Naive thymus-derived CD8-positive, alpha-beta T cell (primary cell): ENCODE measurements at regions not wholly inside any gene's neighbourhood (a gene's known extent, or its start where the extent isn't known, plus 50 kb on each side); places are given as distances from the start of the nearest gene placed in this dataset.

Experiments
- ATAC-seq, 2 donors: fragments of 150-1000 bp; cut with Tn5 transposase in 1 of 2; sonication (Bioruptor Pico), chemical (Tn5 transposase) in 1 of 2; 1 replicate in 1 of 2; 2 replicates in 1 of 2; pipeline ENCODE4 v1.10.0; 2021; ENCODE audit warnings: mild to moderate bottlenecking in 2 of 2, moderate library complexity in 2 of 2
- POLR2A ChIA-PET: fragments of 350-600 bp; sonication (Branson Sonifier 250); formaldehyde crosslinking; loops from one replicate; lab custom pipeline; 2021; ENCODE audit warnings: antibody characterized with exemption; lab: Charles Lee
- DNase-seq, 10 donors: peaks; one replicate each; pipeline versions ENCODE4 v3.0.0 to v3.0.0-alpha.2; 2020 to 2022
- H3K27ac Mint-ChIP-seq, 10 donors: one replicate each; pipeline ENCODE4 v1.8.0; 2020 to 2022; ENCODE audit warnings: mild to moderate bottlenecking in 10 of 10, mixed read lengths in 10 of 10, moderate library complexity in 4 of 10, inconsistent platforms in 1 of 10
- H3K27me3 Mint-ChIP-seq, 5 donors: one replicate each; pipeline ENCODE4 v1.8.0; 2021 to 2022; ENCODE audit warnings: mixed read lengths in 5 of 5
- H3K36me3 Mint-ChIP-seq, 3 donors: one replicate each; pipeline ENCODE4 v1.8.0; 2020 to 2022; ENCODE audit warnings: mixed read lengths in 3 of 3, mild to moderate bottlenecking in 2 of 3, inconsistent platforms in 1 of 3
- H3K4me1 Mint-ChIP-seq, 4 donors: one replicate each; pipeline ENCODE4 v1.8.0; 2021 to 2022; ENCODE audit warnings: mixed read lengths in 4 of 4
- H3K4me3 Mint-ChIP-seq, 10 donors: one replicate each; pipeline ENCODE4 v1.8.0; 2020 to 2022; ENCODE audit warnings: mild to moderate bottlenecking in 10 of 10, mixed read lengths in 10 of 10, moderate library complexity in 6 of 10, inconsistent platforms in 1 of 10
- H3K9me3 Mint-ChIP-seq, 9 donors: one replicate each; pipeline ENCODE4 v1.8.0; 2020 to 2022; ENCODE audit warnings: mixed read lengths in 9 of 9, mild to moderate bottlenecking in 3 of 9, inconsistent platforms in 1 of 9, moderate library complexity in 1 of 9

DNA sequence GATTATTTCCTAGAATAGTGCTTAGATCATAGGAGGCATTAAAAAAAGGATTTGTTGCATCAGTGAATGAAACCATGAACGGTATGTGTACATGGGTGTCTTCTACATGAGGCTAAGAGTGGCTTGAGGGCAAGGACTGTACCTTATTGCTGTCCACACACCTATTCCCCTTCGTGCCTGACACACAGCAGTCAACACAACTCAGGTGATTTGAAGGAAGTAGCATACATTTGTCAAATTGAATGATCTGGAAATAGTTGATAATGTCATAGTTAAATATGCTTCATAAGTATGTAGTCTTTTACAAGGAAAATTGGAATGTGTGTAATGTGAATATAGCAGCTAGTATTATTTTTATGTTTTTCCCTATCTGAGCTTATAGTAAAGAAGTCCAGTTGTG is 189.0 kb upstream of the DAB1 start:
- Mint-ChIP-seq H3K9me3 (no peaks in the 10 kb centered on the region), H3K27ac (no peak overlapping the region), H3K4me3 (no peak overlapping the region), H3K27me3 (peaks cover 4 to 16% (median 9%) of the 10 kb centered on the region in 5 donors), H3K4me1 (peaks cover 0 to 6% (median 3%) of the 10 kb centered on the region in 4 donors), H3K36me3 (no peaks in the 10 kb centered on the region)
- no peak for DNase-seq
- POLR2A ChIA-PET, result no interaction called here
- ATAC-seq, result no peak

- Mint-ChIP-seq H3K27me3 (peaks cover 5 to 27% (median 9%) of the 10 kb centered on the region in 5 donors), H3K9me3 (no peaks in the 10 kb centered on the region), H3K4me3 (no peak overlapping the region), H3K36me3 (no peaks in the 10 kb centered on the region), H3K4me1 (peaks cover 0 to 10% (median 4%) of the 10 kb centered on the region in 4 donors), H3K27ac (no peak overlapping the region)
- POLR2A ChIA-PET, result no interaction called here
- no peak for DNase-seq
- ATAC-seq, result no peak
Measured at GRCh38 chr1:57605933-57606332, 182.1 kb upstream of the DAB1 start.

- ATAC-seq (no peak), DNase-seq (no peak)
- Mint-ChIP-seq H3K4me1 (peaks cover 0 to 10% (median 4%) of the 10 kb centered on the region in 4 donors), H3K27me3 (peaks cover 5 to 27% (median 9%) of the 10 kb centered on the region in 5 donors), H3K9me3 (no peaks in the 10 kb centered on the region), H3K36me3 (no peaks in the 10 kb centered on the region), H3K4me3 (no peak overlapping the region), H3K27ac (no peak overlapping the region)
- POLR2A ChIA-PET, result no interaction called here
Measured at GRCh38 chr1:57603696-57604095, 179.8 kb upstream of the DAB1 start.

DNA sequence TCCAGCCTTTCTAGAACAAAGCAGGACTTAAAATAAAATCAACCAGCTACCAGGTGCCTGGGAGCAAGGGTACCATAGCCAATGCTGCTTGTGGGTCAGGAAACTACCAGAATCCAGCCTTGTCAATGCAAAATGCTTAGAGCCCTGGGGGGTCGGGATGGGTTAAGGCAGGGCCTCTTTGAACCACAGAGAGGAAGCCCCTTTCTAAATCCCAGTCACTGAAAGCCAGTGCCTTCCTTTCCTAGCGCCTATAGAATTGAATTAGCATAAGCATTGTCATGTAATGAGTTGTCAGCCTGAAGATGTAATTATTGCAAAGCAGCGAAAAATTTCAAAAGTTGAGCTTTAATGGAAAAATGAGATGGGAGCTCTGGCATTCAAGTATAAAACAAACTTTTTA is 176.6 kb upstream of the DAB1 start:
- POLR2A ChIA-PET, result no interaction called here
- no peak for ATAC-seq
- no peaks in the 10 kb centered on the region for H3K9me3 Mint-ChIP-seq
- H3K4me1 Mint-ChIP-seq, result peaks cover 0 to 10% (median 4%) of the 10 kb centered on the region in 4 donors
- H3K27ac Mint-ChIP-seq, result no peak overlapping the region
- no peak for DNase-seq
- H3K36me3 Mint-ChIP-seq, result no peaks in the 10 kb centered on the region
- peaks cover 1 to 27% (median 11%) of the 10 kb centered on the region in 5 donors for H3K27me3 Mint-ChIP-seq
- no peak overlapping the region for H3K4me3 Mint-ChIP-seq

DNA sequence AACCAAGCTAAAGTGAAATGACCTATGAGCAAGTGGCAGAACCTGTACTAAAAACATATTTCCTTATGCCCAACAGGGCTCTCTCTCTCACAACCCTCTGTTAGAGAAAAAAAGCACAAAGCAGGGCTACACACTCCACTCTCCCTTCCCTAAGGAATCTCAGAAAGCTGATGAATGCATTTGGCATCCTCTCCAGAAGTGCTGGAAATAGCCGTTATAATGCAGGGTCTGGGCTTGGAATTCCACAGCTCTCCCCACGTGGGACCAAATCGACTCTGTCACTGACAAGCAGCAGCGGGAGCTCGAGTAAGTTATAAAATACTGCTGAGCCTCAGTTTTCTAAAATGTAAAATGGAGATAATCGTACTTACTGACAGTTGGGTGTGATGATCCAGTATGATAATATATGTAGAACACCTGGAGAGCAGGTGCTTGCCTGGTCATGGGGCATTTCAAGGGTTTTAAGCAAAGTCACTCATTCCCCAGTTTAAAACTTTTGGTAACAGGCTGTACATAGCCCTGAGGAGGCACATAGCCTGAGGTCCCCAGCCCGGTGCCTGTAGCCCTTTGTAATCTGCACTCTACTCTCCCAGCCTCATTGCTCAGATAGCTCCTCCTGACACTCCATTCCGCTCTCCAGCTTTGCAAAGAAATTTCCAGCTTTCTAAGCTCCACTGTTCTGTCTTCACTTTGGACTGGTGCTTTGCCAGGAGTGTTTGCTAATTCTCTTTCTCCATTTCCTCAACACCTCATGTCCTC is 175.6 kb upstream of the DAB1 start:
- Mint-ChIP-seq H3K27ac (no peak overlapping the region), H3K9me3 (no peaks in the 10 kb centered on the region), H3K27me3 (peaks cover 1 to 27% (median 11%) of the 10 kb centered on the region in 5 donors), H3K4me1 (peaks cover 0 to 10% (median 3%) of the 10 kb centered on the region in 4 donors), H3K36me3 (no peaks in the 10 kb centered on the region), H3K4me3 (no peak overlapping the region)
- ATAC-seq (no peak), DNase-seq (no peak)
- POLR2A ChIA-PET, result no interaction called here

- no peak overlapping the region for H3K27ac Mint-ChIP-seq
Measured at GRCh38 chr1:57597036-57597435, 173.2 kb upstream of the DAB1 start.

GRCh38 chr1:57594002-57594401 is 170.1 kb upstream of the DAB1 start:
- no peaks in the 10 kb centered on the region for H3K36me3 Mint-ChIP-seq
- ATAC-seq, result no peak
- H3K27ac Mint-ChIP-seq, result no peak overlapping the region
- DNase-seq, result no peak
- POLR2A ChIA-PET, result no interaction called here
- H3K4me1 Mint-ChIP-seq, result no peaks in the 10 kb centered on the region
- no peaks in the 10 kb centered on the region for H3K9me3 Mint-ChIP-seq
- H3K4me3 Mint-ChIP-seq, result no peak overlapping the region
- H3K27me3 Mint-ChIP-seq, result peaks cover 0 to 7% (median 0%) of the 10 kb centered on the region in 5 donors

More at GRCh38 chr1:57597036-57597435, 173.2 kb upstream of the DAB1 start:
- ATAC-seq (no peak), DNase-seq (no peak)
- no peaks in the 10 kb centered on the region for H3K4me1 Mint-ChIP-seq
- H3K36me3 Mint-ChIP-seq, result no peaks in the 10 kb centered on the region
- H3K4me3 Mint-ChIP-seq, result no peak overlapping the region
- H3K27me3 Mint-ChIP-seq, result peaks cover 0 to 8% (median 3%) of the 10 kb centered on the region in 5 donors
- H3K9me3 Mint-ChIP-seq, result no peaks in the 10 kb centered on the region
- POLR2A ChIA-PET, result no interaction called here

DNA sequence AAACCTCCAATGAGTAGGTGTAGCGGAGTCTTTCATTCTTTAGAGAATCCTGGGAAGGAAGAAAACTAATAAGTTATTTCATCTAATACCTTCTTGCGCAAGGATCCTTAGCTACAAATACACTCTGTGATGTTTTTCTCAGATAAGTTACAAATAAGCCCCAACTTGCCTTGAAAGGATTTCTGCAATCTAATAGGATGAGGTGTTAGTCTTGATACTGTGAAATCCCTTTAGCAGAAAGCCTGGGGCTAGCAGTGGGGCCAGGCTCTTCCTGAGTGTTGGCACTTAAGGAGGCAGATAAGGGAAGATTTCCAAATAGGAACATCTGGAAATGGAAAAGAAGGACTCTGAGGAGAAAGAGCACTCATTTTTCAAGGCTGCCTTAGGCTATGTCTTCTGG is 168.0 kb upstream of the DAB1 start:
- H3K27ac Mint-ChIP-seq, result no peak overlapping the region
- POLR2A ChIA-PET, result no interaction called here
- DNase-seq (no peak), ATAC-seq (no peak)
- peaks cover 0 to 6% (median 0%) of the 10 kb centered on the region in 5 donors for H3K27me3 Mint-ChIP-seq
- no peak overlapping the region for H3K4me3 Mint-ChIP-seq
- H3K4me1 Mint-ChIP-seq, result no peaks in the 10 kb centered on the region
- H3K36me3 Mint-ChIP-seq, result no peaks in the 10 kb centered on the region
- no peaks in the 10 kb centered on the region for H3K9me3 Mint-ChIP-seq

- ATAC-seq (no peak), DNase-seq (no peak)
- no peak overlapping the region for H3K4me3 Mint-ChIP-seq
- H3K27ac Mint-ChIP-seq, result peak overlapping the region in 1 of 10 donors; percentile 8
- H3K27me3 Mint-ChIP-seq, result peaks cover 0 to 8% (median 0%) of the 10 kb centered on the region in 5 donors
- H3K36me3 Mint-ChIP-seq, result no peaks in the 10 kb centered on the region
- POLR2A ChIA-PET, result no interaction called here
- H3K9me3 Mint-ChIP-seq, result no peaks in the 10 kb centered on the region
- H3K4me1 Mint-ChIP-seq, result no peaks in the 10 kb centered on the region
Measured at GRCh38 chr1:57590978-57591377, 167.1 kb upstream of the DAB1 start.

DNA sequence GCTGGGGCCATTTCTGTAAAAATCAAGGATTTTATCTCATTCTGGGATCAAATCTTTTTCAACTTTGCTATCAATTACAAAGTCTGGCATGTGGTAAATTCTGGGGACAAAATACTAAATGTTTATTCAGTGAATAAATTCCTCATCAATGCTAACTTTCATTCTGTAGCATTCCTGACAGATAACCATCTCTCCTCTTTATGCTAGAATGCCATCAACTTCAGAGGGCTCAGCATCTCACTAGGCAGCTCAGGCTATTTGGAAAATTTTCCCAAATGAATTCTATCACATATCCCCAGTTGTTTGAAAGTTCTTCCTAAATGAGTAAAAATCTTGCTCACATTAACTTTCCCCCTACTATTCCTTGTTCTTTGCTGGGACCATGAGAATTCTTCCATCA is 163.0 kb upstream of the DAB1 start:
- ATAC-seq (no peak), DNase-seq (no peak)
- no peaks in the 10 kb centered on the region for H3K4me1 Mint-ChIP-seq
- H3K27me3 Mint-ChIP-seq, result peaks cover 0 to 5% (median 0%) of the 10 kb centered on the region in 5 donors
- POLR2A ChIA-PET, result no interaction called here
- no peaks in the 10 kb centered on the region for H3K36me3 Mint-ChIP-seq
- no peak overlapping the region for H3K27ac Mint-ChIP-seq
- H3K4me3 Mint-ChIP-seq, result no peak overlapping the region
- H3K9me3 Mint-ChIP-seq, result no peaks in the 10 kb centered on the region

DNA sequence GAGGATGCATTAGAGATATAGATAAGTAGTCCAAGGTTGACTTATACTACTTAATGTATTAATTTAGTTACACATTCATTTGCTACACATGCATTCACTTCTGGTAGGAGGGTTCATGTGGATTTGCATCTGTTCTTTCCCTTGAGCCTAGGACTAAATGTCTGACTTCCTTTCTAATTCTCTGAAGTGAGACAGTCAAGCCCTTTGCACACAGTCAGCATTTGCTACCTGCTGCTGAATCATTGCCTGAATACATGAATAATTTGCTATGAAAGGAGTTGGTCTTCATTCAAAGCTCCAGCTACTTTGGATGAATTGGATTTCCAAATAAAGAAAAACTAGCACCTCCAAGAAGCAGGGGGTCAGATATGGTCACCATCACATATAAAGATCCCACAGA is 154.8 kb upstream of the DAB1 start:
- Mint-ChIP-seq H3K27me3 (peaks cover 0 to 6% (median 2%) of the 10 kb centered on the region in 5 donors), H3K4me3 (no peak overlapping the region), H3K36me3 (no peaks in the 10 kb centered on the region), H3K27ac (no peak overlapping the region), H3K9me3 (no peaks in the 10 kb centered on the region), H3K4me1 (no peaks in the 10 kb centered on the region)
- POLR2A ChIA-PET, result no interaction called here
- ATAC-seq (no peak), DNase-seq (no peak)

- no peaks in the 10 kb centered on the region for H3K4me1 Mint-ChIP-seq
- no peaks in the 10 kb centered on the region for H3K9me3 Mint-ChIP-seq
- no peak for ATAC-seq
- no peak overlapping the region for H3K27ac Mint-ChIP-seq
- POLR2A ChIA-PET, result no interaction called here
- H3K36me3 Mint-ChIP-seq, result no peaks in the 10 kb centered on the region
- peaks cover 0 to 7% (median 2%) of the 10 kb centered on the region in 5 donors for H3K27me3 Mint-ChIP-seq
- no peak overlapping the region for H3K4me3 Mint-ChIP-seq
- no peak for DNase-seq
Measured at GRCh38 chr1:57578099-57578498, 154.2 kb upstream of the DAB1 start.

DNA sequence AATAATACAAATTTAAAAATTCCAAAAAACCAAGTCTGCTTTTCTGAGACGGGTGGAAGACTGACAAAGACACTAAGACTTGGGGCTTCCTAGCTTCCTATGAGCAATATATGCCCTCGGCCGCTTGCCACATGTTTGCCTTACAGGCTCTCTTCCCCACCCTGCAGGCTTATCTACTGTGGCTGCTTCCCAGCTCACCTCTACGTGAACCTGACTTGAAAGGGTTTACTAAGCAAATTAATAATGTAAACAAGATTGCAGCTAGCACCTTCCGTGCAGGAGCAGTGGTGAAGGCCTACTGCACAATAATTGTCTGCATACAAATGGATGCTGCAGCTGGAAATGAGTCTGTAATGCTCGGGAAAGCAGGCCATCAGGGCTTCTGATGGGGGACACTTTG is 152.9 kb upstream of the DAB1 start:
- H3K27me3 Mint-ChIP-seq, result peaks cover 0 to 7% (median 2%) of the 10 kb centered on the region in 5 donors
- POLR2A ChIA-PET, result no interaction called here
- no peak overlapping the region for H3K27ac Mint-ChIP-seq
- ATAC-seq (no peak), DNase-seq (no peak)
- H3K4me3 Mint-ChIP-seq, result no peak overlapping the region
- no peaks in the 10 kb centered on the region for H3K9me3 Mint-ChIP-seq
- no peaks in the 10 kb centered on the region for H3K36me3 Mint-ChIP-seq
- no peaks in the 10 kb centered on the region for H3K4me1 Mint-ChIP-seq

DNA sequence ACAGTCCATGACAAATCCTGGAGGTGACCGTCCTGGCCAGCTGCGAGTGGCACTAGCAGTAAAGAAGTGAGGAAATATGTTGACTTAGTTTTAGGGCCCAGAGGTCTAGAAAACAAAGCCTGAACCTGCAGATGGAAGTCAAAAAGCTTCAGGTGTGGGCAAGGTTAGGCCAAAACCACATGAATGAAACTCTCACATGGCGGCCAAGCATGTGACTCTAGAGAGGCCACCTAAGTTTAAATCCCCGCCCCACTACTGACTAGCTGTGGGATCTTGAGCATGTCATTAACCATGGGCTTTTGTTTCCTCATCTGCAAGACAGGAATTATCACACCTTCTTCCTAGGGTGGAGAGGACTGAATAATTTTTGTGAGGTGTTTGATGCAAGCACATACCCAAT is 148.2 kb upstream of the DAB1 start:
- no peak for ATAC-seq
- Mint-ChIP-seq H3K27me3 (peaks cover 0 to 7% (median 2%) of the 10 kb centered on the region in 5 donors), H3K9me3 (peaks cover 0 to 20% (median 4%) of the 10 kb centered on the region in 9 donors), H3K4me1 (no peaks in the 10 kb centered on the region), H3K36me3 (peaks cover 0 to 5% (median 0%) of the 10 kb centered on the region in 3 donors), H3K4me3 (no peak overlapping the region), H3K27ac (no peak overlapping the region)
- DNase-seq, result no peak
- POLR2A ChIA-PET, result no interaction called here
